HG02840 (cell line): ENCODE measurements at regions not wholly inside any gene's neighbourhood (a gene's known extent, or its start where the extent isn't known, plus 50 kb on each side); places are given as distances from the start of the nearest gene placed in this dataset.
"Not testable (repeated sequence)": the region's sequence is repeated elsewhere in the genome, so short reads cannot be mapped to it uniquely, and the experiment has no call there.

Experiments
- ATAC-seq: cut with Tn5 transposase; IDR thresholded peaks from one replicate; pipeline ENCODE4 v1.9.1; 2021; ENCODE audit warnings: mild to moderate bottlenecking, moderate library complexity, moderate number of reproducible peaks; ENCODE audit not compliant: unreplicated experiment, low FRiP score

- ATAC-seq = no peak
These were observed 100.1 kb upstream of the PLXNA2 start for GRCh38 chr1:208344202-208344857.

DNA sequence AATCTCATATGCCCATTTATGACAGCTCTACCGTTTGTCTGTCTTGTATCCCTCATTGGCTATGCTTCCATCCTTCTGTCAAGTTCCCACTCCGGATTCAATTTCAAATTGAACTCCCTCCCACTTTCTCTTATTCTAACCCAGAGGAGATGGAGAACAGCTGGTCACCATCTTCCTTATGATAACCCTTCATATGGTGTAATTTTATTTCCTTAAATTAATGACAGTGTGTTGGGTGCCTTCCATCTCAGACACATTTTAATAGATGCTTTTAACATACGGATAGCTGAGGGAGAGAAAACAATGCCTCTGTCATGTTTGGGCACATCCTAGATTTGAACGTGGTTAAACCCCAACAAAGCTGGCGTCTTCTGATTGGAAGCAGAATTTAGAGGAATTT is 103.0 kb upstream of the PLXNA2 start:
- no peak for ATAC-seq

- no peak for ATAC-seq
These were observed 105.6 kb upstream of the PLXNA2 start for GRCh38 chr1:208349694-208350330.

GRCh38 chr1:208350815-208351214 is 106.6 kb upstream of the PLXNA2 start:
- ATAC-seq = no peak

DNA sequence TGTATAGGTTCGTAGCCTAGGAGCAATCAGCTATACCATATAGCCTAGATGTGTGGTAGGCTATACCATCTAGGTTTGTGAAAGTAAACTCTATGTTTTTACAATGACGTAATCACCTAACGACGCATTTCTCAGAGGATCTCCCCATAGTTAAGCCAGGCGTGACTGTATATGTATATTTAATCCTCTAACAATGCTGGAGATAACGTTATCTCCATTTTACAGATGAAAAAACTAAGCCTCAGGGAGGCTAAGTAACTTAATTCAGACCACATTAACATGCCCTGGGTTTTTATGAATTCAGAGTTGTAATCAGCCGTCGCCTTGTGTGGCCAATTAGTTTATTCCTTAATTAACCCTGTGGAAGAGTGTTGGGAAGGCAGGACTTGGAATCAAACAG is 107.7 kb upstream of the PLXNA2 start:
- ATAC-seq = no peak

DNA sequence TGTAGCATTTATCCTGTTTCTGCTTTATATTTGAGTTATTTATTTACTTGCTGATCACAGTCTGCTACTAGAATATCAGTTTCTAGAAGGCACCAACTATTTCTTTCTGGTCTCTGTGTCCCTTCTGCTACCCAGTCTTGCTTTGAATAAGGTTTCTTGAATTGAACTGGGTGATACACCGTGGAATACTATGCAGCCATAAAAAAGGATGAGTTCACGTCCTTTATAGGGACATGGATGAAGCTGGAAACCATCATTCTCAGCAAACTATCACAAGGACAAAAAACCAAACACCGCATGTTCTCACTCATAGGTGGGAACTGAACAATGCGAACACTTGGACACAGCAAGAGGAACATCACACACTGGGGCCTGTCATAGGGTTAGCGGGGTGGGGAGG is 109.6 kb upstream of the PLXNA2 start:
- ATAC-seq = not testable (repeated sequence)

DNA sequence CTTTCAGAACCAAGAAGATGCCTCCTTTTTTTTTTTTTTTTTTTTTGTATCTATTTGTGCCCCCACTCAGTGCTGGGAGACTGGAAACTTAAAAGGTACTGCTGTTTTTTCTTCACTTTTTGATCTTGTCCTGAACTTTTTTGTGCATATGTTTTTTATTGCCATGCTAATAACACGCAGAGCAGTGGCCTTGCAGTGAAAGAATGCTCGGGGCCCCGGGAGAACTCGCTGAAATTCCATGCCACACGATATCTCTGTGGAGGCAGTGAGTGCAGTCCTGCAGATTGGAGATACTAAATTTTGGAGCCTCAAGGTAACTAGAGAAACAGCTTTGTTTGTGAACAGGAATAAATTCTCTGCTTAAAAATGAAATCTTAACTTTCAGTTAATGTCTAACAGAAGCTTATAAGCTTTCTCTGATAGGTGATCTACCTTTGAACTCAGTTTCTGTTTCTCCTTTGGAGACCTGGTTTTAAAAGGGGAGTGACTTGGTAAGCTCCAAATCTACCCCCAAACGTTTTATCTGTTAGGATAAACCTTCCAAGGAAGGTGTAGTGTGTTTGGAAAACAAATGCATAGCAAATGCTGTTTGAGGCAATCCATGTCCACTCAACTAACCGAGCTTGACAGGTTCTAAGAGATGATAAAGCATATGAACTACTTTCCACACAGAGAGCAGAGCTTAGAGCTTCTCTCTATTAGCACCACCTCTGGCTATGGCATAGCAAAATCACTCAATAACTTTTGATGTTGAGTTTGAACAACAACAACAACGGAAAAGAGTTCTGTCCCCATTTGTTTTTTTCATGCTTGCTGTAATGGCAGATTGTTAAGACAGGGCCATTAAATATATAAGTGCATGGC is 113.7 kb upstream of the PLXNA2 start:
- no peak for ATAC-seq

- no peak for ATAC-seq
These were observed 114.5 kb upstream of the PLXNA2 start for GRCh38 chr1:208358651-208359050.

DNA sequence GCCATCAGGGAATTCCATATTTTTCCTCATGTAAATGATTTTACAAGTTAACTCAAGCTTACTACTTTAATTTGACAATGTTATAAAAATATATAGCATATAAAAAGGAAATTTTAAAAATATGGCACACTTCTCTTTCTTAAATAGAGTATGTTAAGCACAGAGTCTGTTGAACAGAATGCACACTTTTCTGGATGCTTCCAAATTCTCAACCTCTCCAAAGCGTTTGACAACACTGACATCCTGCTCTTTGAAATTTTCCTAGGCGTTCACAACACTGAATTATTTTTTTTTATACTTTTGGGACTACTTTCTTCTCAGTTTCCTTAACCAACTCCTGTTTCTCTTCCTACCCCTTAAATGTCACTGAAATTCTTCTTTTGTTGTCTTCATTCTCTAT is 117.8 kb upstream of the PLXNA2 start:
- ATAC-seq = no peak

DNA sequence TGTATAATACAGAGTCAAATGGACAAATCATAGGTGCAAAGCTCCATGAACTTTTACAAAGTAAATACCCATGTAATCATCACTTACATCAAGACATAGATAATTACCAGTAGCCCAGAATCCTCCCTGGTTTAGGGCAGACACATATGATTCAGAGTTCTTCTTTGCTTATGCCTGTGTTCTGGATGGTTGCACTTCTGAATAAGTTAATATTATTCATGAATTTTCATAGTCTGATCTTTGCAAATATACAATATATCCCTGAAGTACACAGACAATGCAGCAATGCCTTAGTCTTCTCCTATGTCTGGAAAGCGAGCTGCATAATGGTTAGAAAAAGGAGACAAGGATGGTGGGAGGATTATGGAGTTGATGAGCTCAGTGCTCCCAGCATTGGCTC is 122.4 kb upstream of the PLXNA2 start:
- no peak for ATAC-seq

DNA sequence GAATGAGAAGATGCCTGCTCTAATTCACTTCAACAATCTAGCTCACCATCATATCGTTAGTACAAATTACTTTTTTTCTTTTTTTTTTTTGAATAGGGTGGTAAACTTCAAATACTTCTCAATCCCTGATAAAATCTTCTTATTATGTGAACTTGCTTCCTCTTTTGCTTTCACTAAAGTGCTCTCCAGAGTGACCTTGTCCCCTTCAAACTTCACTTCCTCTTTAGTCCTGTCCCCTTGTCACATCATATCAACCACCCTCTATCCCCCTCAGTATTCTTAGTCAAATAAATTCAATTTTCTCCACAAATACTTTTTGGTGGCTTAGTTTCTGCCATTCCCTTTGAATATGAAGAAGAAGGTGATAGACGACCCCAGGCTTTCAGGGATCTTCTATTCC is 124.9 kb upstream of the PLXNA2 start:
- no peak for ATAC-seq

- no peak for ATAC-seq
These were observed 125.5 kb upstream of the PLXNA2 start for GRCh38 chr1:208369658-208370057.

DNA sequence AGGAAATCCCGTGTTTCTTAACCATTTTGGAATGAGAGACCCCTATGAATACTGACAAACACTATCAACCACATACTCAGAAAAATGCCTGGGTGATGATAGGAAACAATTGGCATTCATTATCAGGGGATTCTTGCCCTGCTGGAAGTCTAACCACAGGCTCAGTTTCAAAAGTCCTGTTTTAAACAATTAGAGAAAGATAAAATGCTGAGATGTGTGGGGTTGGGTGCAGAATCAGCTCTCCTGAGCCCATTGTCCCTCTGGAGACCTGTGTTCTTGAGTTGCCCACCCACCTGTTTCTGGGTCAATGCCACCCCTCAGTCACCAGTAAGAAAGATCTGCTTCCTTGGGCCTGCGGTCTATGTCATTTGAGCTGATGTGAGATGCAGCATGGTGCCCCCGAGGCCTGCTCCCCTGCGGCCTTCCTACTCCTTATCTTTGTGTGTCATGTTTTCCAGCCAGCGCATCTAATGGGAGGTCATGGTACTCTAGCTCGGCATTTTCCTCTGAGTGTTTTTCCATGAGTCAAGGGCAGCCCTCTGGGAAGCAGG is 130.3 kb upstream of the PLXNA2 start:
- no peak for ATAC-seq

DNA sequence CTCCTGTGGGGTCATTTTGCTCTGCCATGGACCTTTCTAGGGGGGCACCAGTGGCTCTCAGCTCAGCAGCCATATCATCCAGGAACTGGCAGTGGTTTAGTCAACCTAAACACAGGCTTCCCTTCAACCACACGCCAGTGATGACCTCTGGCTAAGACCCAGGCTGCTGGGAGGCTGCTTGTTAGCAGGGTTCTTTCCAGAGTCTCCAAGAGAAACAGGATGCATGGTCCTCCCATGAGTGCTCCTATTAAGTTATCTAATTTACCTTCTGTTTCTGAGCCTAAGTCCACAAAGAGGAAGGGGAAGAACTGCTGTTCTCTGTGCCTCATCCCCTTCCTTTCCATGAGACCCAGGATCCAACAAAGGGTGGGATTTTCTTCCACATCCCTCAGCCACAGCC is 137.3 kb upstream of the PLXNA2 start:
- no peak for ATAC-seq

- no peak for ATAC-seq
These were observed 144.0 kb upstream of the PLXNA2 start for GRCh38 chr1:208387908-208388811.

GRCh38 chr1:208393416-208393815 is 149.2 kb upstream of the PLXNA2 start:
- ATAC-seq = no peak

DNA sequence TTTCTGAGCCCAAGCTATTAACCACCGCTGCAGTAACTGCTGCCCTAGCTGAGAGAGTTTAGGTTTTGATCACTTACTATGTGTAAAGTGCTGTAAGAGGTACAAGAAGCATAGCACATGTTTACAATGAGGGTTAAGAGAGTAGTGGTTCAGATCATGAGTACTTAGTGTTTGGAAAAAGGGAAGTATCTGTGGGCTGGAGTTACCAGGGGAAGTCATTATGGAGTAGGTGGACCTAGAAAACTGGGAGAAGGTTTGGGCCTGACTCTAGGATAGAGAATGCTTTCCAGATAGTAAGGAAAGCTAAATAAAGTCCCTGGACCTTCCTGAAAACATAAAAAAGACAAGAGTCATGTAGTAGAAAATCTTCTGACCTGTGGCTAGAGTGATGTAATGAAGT is 149.6 kb upstream of the PLXNA2 start:
- ATAC-seq = no peak

DNA sequence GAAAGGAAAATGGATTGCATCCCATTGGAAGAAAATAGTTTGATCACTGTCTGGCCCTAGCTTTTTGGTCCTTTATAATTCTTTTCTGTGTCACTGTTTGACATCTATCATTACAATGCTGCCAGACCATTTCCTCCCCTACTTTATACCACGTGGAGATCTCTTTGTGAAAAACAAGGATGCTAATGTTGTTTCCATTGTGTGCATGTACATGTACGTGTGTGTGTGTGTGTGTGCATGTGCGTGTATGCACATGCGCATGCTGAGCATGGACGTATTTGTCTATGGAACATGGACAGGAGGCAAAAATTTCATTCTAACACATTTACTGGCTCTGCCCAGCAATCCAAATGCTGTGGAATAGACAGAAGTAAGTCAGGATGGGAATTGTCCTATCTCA is 153.1 kb upstream of the PLXNA2 start:
- ATAC-seq = no peak

GRCh38 chr1:208405014-208405413 is 160.8 kb upstream of the PLXNA2 start:
- no peak for ATAC-seq

GRCh38 chr1:208409176-208409575 is 165.0 kb upstream of the PLXNA2 start:
- no peak for ATAC-seq
